NCI-H146 (cell line): ENCODE measurements at regions not wholly inside any gene's neighbourhood (a gene's known extent, or its start where the extent isn't known, plus 50 kb on each side); places are given as distances from the start of the nearest gene placed in this dataset.
"Not testable (repeated sequence)": the region's sequence is repeated elsewhere in the genome, so short reads cannot be mapped to it uniquely, and the experiment has no call there.

Experiments
- DNase-seq: peaks from one replicate; lab custom pipeline; 2025; lab: John Stamatoyannopoulos, UW

- DNase-seq, result no peak
These were observed 295.6 kb downstream of the PTPRC start for GRCh38 chr1:198934426-198934825.

DNA sequence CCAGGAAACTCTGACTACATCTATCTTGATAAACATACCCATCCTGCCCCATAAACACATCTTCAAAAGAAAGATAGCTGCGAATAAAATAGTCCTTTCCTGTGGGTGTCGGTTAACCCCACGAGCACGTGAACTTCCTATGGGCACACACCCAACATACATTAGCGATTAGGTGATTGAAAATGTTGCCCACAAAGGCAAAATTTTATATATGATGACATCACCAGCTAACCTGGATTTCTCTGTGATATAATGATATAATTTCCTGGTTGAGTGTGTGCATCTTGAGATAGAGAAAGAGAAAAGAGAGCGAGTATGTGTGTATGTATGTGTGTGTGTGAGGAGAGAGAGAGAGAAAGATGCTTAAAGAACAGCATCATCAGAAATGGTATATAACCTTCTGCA is 296.1 kb downstream of the PTPRC start:
- DNase-seq, result peak; percentile 22

DNA sequence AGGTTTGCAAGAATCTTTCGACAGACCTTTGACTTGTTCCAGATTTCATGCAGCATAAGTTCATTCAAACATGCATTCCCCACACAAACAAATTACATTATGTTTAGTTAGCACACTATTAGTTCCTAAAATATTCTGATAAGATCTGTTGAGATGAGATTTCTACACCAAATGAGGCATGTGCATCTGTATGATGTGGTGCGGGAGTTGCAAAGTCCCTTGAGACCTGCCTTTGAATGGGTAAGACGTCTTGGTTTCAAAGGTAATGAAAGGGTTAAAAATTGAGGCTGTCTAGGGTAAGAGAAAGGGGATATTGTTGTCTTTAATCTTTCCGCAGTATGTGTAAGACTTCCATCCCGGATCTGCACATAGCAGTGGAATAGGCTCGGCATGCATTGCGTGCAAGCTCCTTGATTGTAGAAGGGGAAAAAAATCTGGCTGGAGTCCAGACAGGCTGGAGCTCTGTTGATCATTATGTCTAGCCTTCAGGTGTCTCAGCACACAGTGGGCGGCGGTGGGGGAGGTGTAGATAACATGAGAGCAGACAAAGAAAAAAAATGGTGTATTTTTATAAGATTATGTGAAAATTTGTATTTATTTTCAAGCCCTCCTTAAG is 296.6 kb downstream of the PTPRC start:
- peak; percentile 93 for DNase-seq

DNA sequence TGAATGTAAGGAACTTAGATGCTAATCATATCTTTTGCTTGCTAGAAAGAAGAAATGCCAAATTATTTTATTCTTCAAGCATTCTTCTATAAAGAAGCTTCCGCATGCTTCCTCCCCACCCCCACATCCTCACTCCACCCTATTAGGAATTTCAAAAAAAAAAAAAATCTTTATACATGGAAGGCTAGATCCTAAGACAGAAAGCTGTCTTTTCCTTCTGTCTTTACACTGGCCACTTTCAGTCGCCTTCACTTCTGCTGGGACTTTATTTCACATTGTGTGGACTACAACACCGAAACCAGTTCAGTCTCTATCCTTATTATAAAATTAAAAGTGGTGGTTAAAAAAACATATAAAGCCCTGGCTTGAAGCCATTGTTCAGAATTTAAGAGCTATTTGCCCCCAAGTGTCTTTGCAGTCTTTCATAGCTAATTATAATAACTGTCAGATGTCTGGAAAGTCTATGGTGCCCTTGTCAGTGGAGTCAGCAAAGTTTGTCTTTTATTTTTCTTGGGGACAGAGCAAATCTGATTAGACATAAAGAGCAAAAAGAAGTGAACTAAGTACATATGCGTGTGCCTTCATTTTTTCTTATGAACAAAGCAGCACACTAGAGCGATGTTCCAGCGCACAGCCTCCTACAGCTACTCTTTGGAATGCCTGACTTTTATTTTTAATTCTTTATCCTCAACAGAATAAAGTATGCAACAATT is 297.7 kb downstream of the PTPRC start:
- peak; percentile 4 for DNase-seq

- peak; percentile 61 for DNase-seq
These were observed 298.6 kb downstream of the PTPRC start for GRCh38 chr1:198937231-198938031.

DNA sequence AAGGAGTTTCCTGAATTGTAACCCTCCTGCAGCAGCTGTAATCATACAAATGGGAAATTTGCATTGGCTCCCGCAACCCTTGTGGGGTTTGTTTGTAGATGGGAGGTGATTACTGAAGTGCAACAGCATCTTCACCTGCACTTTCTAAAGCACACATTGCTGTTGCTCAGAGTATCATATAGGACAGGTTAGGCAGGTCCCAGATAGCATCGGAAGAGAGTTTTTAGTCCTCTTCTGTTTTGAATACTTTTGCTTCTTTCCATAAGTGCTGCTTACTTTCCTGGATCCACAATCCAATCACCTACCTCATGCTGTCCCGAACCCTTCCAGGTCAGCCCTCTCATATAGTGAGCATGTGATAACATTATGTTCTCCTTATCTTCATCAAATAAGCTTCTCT is 300.4 kb downstream of the PTPRC start:
- peak; percentile 59 for DNase-seq

DNA sequence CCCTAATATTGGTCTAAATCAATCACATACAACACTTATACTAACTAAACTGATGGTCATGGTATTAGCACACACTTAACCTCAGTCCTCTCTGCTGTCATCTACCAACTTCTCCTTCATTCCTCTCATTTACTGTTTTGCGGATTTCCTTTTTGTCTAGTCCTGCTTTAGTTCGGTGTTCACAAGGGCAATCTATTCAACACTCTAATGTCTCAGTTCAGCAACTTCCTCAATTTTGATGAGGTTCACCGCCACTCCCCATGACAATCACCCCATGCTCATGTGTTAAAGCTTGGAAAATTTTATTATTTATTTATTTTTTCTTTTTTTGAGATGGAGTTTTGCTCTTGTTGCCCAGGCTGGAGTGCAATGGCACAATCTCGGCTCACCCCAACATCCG is 301.1 kb downstream of the PTPRC start:
- DNase-seq, result no peak

GRCh38 chr1:198942466-198942865 is 303.6 kb downstream of the PTPRC start:
- no peak for DNase-seq

DNA sequence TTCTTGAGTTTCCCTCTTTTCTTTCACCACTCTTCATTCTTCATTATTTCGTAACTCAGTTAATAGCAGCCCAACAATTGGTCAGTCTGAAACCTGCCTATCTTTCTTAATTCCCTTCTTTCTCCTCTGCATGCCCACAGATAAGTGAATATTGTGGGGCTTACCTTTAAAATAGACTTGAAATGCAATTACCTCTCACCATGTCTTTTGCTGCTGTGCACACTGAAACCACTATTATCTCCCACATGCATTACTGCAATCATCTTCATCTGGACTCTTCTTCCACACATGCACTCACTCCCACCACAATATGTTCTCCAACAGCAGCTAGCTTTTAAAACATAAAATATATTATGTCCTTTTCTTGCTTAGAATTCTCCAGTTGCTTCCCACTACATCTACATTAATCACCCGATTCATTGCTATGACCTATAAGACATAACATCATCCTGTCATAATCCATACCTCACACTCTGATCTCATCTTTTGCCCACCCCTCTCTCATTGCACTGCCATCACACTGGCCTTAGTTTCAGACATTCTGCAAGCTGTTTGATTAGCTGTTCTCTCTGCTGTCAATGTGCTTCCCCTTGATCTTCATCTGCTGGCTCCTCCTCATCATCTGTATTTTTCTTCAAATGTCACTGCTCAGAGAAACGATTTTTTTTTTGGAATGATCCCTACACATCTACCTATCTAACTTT is 304.8 kb downstream of the PTPRC start:
- no peak for DNase-seq

DNA sequence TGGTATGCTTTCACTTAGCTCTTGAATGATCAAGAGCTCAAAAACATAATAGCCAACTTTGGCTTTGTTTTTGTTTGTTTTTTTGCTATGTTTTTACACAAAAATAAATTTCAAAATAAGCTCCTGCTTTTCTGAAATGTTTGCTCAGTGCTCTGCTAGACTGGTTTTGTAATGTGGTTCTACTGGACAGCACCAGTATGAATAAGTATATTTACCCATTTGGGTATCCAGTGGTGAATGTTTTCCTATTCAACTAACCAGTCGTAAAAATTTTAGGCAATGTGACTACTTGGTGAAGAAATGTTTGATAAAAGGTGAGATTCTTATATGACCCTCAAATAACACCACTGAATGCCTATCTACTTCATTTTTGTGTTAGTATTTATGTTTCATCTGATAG is 308.6 kb downstream of the PTPRC start:
- no peak for DNase-seq

DNA sequence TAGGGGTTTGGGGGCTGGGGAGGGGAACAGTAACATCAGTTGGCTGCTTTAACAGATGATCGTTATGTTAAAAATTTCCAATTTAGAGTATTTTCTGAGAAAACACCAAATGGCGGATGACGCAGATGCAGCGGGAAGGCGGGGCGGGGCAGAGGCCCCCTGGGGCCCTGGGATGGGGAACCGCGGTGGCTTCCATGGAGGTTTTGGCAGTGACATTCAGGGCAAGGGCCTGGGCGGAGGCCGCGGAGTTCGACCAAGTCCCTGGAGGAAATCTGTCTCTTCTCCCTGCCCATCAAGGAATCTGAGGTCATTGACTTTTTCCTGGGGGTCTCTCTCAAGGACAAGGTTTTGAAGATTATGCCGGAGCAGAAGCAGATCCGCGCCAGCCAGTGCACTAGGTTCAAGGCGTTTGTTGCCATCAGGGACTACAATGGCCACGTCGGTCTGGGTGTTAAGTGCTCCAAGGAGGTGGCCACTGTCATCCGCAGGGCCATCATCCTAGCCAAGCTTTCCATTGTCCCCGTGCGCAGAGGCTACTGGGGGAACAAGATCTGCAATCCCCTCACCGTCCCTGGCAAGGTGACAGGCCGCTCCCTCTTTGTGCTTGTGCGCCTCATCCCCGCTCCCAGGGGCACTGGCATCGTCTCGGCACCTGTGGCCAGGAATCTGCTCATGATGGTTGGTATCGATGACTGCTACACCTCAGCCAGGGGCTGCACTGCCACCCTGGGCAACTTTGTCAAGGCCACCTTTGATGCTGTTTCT is 310.2 kb downstream of the PTPRC start:
- no peak for DNase-seq

- no peak for DNase-seq
These were observed 311.2 kb downstream of the PTPRC start for GRCh38 chr1:198950036-198950435.

DNA sequence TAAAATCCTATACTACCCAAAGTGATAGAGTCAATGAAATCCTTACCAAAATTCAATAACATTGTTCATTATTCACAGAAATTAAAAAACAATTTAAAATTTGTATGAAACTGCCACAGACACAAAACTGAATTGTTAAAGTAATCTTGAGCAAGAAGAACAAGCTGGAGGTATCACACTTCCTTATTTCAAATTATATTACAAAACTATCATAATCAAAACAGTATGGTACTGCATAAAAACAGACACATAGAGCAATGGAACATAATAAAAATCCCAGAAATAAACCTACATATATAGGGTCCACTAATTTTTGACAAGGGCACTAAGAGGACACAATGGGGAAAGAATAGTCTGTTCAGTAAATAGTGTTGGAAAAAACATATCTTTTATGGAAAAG is 316.2 kb downstream of the PTPRC start:
- no peak for DNase-seq

GRCh38 chr1:198957044-198957443 is 318.2 kb downstream of the PTPRC start:
- no peak for DNase-seq

- no peak for DNase-seq
These were observed 320.2 kb downstream of the PTPRC start for GRCh38 chr1:198959032-198959431.

- DNase-seq, result no peak
These were observed 320.8 kb downstream of the PTPRC start for GRCh38 chr1:198959676-198960075.

- DNase-seq, result not testable (repeated sequence)
These were observed 325.0 kb downstream of the PTPRC start for GRCh38 chr1:198963796-198964195.

- DNase-seq, result no peak
These were observed 327.7 kb downstream of the PTPRC start for GRCh38 chr1:198966519-198966918.

DNA sequence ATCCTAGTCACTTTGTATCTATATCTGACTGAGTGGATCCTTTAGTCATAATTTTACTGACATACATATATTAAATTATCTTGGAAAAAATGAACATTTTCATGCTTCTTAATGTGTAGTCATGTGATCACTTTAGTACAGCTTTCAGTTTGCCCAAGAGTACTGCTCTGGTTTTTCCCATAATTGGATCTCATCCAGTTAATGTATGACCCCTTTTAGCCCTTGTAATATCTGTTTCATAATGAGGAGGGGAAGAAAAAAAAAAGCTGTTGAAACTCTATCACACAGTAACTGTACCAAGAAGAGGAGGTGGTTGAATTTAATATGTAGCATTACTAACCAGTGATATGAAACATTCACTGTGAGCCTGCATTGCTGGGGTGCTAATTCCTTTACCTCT is 328.7 kb downstream of the PTPRC start:
- DNase-seq, result no peak

DNA sequence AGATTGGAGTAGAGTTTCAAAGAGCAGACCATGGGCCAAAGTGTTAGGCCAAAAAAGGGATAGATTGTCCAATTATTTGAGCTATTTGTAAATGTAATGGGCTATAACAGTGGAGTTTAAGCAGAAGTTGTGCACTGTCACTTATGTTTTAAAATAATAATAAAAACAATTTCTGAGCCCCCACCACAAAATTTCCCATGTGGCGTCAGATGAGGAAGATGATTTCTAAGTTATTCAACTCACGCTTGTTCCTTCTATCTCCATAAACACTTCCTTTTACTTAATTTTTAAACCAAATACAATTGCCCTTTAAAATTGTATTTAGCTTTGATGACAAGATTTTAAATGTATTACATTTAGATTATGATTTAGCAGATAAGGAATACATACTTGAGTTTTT is 330.0 kb downstream of the PTPRC start:
- no peak for DNase-seq

DNA sequence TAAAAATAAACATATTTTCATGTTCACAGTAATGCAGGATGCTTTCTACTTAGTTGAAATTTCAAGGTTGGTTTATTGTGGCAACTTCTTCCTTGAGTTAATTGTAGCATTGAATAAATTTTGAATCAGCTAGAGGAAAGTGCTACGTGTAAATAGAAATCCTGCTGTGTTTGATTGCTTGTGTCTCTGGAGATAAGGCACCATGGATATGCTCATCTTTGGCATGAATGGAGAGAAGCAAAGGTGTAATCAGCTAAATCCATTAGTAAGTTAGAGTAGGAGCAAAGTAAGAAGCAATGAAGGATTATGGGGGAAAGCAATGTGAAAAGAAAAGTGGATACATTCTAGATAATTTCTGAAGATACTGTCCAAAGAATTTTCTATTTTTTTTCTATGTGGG is 331.1 kb downstream of the PTPRC start:
- peak; percentile 46 for DNase-seq

DNA sequence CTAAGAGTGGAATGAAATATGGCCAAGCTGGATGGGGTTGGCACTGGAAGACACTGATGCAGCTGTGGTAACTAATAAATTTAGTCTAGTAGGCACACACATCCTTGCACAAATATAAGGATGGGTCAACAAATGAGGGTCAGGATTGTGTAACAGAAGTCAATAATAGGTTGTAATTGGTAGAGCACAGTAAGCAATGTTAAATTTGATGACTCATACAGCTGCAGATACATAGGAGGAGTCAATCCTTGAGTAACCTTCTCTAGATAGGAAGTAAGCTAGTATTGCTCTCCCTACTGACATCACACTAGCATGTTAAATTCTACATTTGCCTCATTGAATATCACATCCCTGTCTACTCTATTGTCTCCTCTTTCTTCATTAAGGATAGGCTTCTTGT is 332.1 kb downstream of the PTPRC start:
- peak; percentile 41 for DNase-seq
